A549 (cell line): ENCODE measurements at regions not wholly inside any gene's neighbourhood (a gene's known extent, or its start where the extent isn't known, plus 50 kb on each side); places are given as distances from the start of the nearest gene placed in this dataset.

Experiments used
- ATAC-seq, 2 experiments: fragments of 200-7000 bp in 1 of 2; fragments of >200 bp in 1 of 2; cut with Nextera tagmentation in 1 of 2; cut with Tn5 transposase in 1 of 2; 3 replicates each; pipeline versions ENCODE4 v1.8.0 to v1.9.1; 2018 to 2020; ENCODE audit warnings: mild to moderate bottlenecking in 1 of 2, moderate library complexity in 1 of 2
- CTCF ChIA-PET: fragments of 300-600 bp; sonication (Branson Sonifier 250); formaldehyde crosslinking; extraction: SDS; loops from one replicate; lab custom pipeline; 2021; ENCODE audit warnings: antibody characterized with exemption, inconsistent platforms; lab: Yijun Ruan, JAX
- POLR2A ChIA-PET: fragments of 350-600 bp; formaldehyde crosslinking; extraction: SDS; loops from one replicate; lab custom pipeline; 2021; ENCODE audit warnings: antibody characterized with exemption, inconsistent platforms; lab: Yijun Ruan, JAX
- DNase-seq, 2 experiments: peaks; one replicate each; pipeline versions ENCODE4 v3.0.0 to v3.0.0-alpha.2; 2011 to 2016; ENCODE audit warnings: low read depth in 1 of 2, low spot score in 1 of 2
- FAIRE-seq: peaks from 2 replicates; lab custom pipeline; 2011; peaks lifted over from hg19 to GRCh38; lab: Jason Lieb, UNC
- H3K27ac ChIP-seq, 2 experiments: fragments of >200 bp; sonication (Bioruptor Twin); formaldehyde crosslinking; 3 replicates each; pipeline ENCODE4 v1.5.1; 2016 to 2017
- H3K4me1 ChIP-seq: fragments of >200 bp; sonication (Bioruptor Twin); formaldehyde crosslinking; 3 replicates; pipeline ENCODE4 v1.6.1; 2016
- H3K4me2 ChIP-seq: fragments of >200 bp; sonication (Bioruptor Twin); formaldehyde crosslinking; 3 replicates; pipeline ENCODE4 v1.6.1; 2016
- H3K4me3 ChIP-seq: fragments of >200 bp; sonication (Bioruptor Twin); formaldehyde crosslinking; 3 replicates; pipeline ENCODE4 v1.5.1; 2016
- H3K9me3 ChIP-seq: fragments of >200 bp; sonication (Bioruptor Twin); formaldehyde crosslinking; 3 replicates; pipeline ENCODE4 v1.6.1; 2016
- CEBPB ChIP-seq, 2 experiments: fragments of >200 bp in 1 of 2; sonication (Bioruptor Twin) in 1 of 2; formaldehyde crosslinking in 1 of 2; IDR thresholded peaks; 2 replicates each; pipeline ENCODE4 v1.6.1; 2012 to 2016
- CHD4 ChIP-seq: fragments of 200-600 bp; sonication (generic); IDR thresholded peaks from 2 replicates; pipeline ENCODE4 v1.6.1; 2016; ENCODE audit warnings: antibody characterized with exemption, mild to moderate bottlenecking, borderline replicate concordance
- CTCF ChIP-seq: fragments of >200 bp; sonication (Bioruptor Twin); formaldehyde crosslinking; IDR thresholded peaks from 3 replicates; pipeline ENCODE4 v1.5.1; 2016
- EHF ChIP-seq: fragments of 250-450 bp; sonication (Bioruptor Pico); IDR thresholded peaks from 2 replicates; pipeline ENCODE4 v1.5.0; 2020; ENCODE audit warnings: mild to moderate bottlenecking
- EHMT2 ChIP-seq: fragments of 200-600 bp; sonication (generic); IDR thresholded peaks from 2 replicates; pipeline ENCODE4 v1.6.1; 2016; ENCODE audit warnings: antibody characterized with exemption, low read depth, mild to moderate bottlenecking, moderate library complexity
- ELK1 ChIP-seq: fragments of 150-350 bp; IDR thresholded peaks from 2 replicates; pipeline ENCODE4 v1.6.1; 2014; ENCODE audit warnings: low read depth, mild to moderate bottlenecking, low read length
- ESRRA ChIP-seq: fragments of 150-350 bp; IDR thresholded peaks from 2 replicates; pipeline ENCODE4 v1.6.1; 2014; ENCODE audit warnings: mild to moderate bottlenecking, low read length, borderline replicate concordance
- FOSB ChIP-seq: fragments of 250-450 bp; sonication (Bioruptor Pico); IDR thresholded peaks from 2 replicates; pipeline ENCODE4 v1.5.0; 2020; ENCODE audit warnings: mild to moderate bottlenecking, moderate library complexity
- FOXS1 ChIP-seq: fragments of 250-450 bp; sonication (Bioruptor Pico); IDR thresholded peaks from 2 replicates; pipeline ENCODE4 v1.5.0; 2020; ENCODE audit warnings: mild to moderate bottlenecking, moderate library complexity
- HDAC2 ChIP-seq: fragments of 200-600 bp; sonication (generic); IDR thresholded peaks from 2 replicates; pipeline ENCODE4 v1.6.1; 2016
- JUN ChIP-seq, 2 experiments: fragments of >200 bp; sonication (Bioruptor Twin); formaldehyde crosslinking; IDR thresholded peaks; 2 replicates in 1 of 2; 3 replicates in 1 of 2; pipeline ENCODE4 v1.6.1; 2016 to 2017
- JUNB ChIP-seq: fragments of >200 bp; sonication (Bioruptor Twin); formaldehyde crosslinking; IDR thresholded peaks from 2 replicates; pipeline ENCODE4 v1.6.1; 2016
- MYC ChIP-seq: IDR thresholded peaks from 2 replicates; pipeline ENCODE4 v1.6.1; 2012; ENCODE audit warnings: mild to moderate bottlenecking, inconsistent platforms, low read length, improper control_type of control experiment, borderline replicate concordance
- NFE2L2 ChIP-seq: fragments of 150-350 bp; conservative IDR thresholded peaks from 2 replicates; pipeline ENCODE4 v1.6.1; 2014; ENCODE audit warnings: low read length
- NPAS2 ChIP-seq: fragments of 250-450 bp; sonication (Bioruptor Pico); IDR thresholded peaks from 2 replicates; pipeline ENCODE4 v1.8.0; 2022; ENCODE audit warnings: mild to moderate bottlenecking, moderate library complexity, borderline replicate concordance
- NR3C1 ChIP-seq: fragments of >200 bp; sonication (Bioruptor Twin); formaldehyde crosslinking; IDR thresholded peaks from 3 replicates; pipeline ENCODE4 v1.6.1; 2017
- SREBF2 ChIP-seq: fragments of 450-650 bp; IDR thresholded peaks from 2 replicates; pipeline ENCODE4 v1.6.1; 2014; ENCODE audit warnings: mild to moderate bottlenecking, moderate library complexity
- TP53 ChIP-seq: fragments of 250-450 bp; sonication (Bioruptor Pico); IDR thresholded peaks from 2 replicates; pipeline ENCODE4 v1.5.0; 2021; ENCODE audit warnings: mild to moderate bottlenecking, moderate library complexity
- USF2 ChIP-seq: fragments of 450-650 bp; IDR thresholded peaks from 2 replicates; pipeline ENCODE4 v1.6.1; 2014; ENCODE audit warnings: antibody characterized with exemption
- ZC3H11A ChIP-seq: fragments of 450-650 bp; IDR thresholded peaks from 2 replicates; pipeline ENCODE4 v1.6.1; 2014; ENCODE audit warnings: antibody characterized with exemption, mild to moderate bottlenecking
- WGBS: methylation state at CpG from one replicate; pipeline ENCODE4 v1.1.6; 2017; ENCODE audit errors: missing lambda C conversion rate; 5-methylcytosine and 5-hydroxymethylcytosine counted together
- TF ChIP-seq, protein P1 (sequence below): IDR thresholded peaks from 2 replicates; pipeline ENCODE4 v1.6.1; 2012
- TF ChIP-seq, protein P2 (sequence below): fragments of 250-450 bp; sonication (Bioruptor Pico); IDR thresholded peaks from 2 replicates; pipeline ENCODE4 v1.5.0; 2021; ENCODE audit warnings: mild to moderate bottlenecking, moderate library complexity, borderline replicate concordance
- TF ChIP-seq, protein P3 (sequence below): fragments of 250-450 bp; sonication (Bioruptor Pico); IDR thresholded peaks from 2 replicates; pipeline ENCODE4 v1.5.0; 2020; ENCODE audit warnings: low read depth, mild to moderate bottlenecking, moderate library complexity

GRCh38 chr12:67450441-67450840, 181.3 kb downstream of the CAND1 start (continued):
- TF ChIP-seq CTCF, result no peak
- TF ChIP-seq, protein P1, sequence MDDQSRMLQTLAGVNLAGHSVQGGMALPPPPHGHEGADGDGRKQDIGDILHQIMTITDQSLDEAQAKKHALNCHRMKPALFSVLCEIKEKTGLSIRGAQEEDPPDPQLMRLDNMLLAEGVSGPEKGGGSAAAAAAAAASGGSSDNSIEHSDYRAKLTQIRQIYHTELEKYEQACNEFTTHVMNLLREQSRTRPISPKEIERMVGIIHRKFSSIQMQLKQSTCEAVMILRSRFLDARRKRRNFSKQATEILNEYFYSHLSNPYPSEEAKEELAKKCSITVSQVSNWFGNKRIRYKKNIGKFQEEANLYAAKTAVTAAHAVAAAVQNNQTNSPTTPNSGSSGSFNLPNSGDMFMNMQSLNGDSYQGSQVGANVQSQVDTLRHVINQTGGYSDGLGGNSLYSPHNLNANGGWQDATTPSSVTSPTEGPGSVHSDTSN, result no peak
- TF ChIP-seq USF2, result no peak
- no peak for TF ChIP-seq EHF (CRISPR knock-in tag)
- no peak for TF ChIP-seq TP53 (CRISPR knock-in tag)
- no peak for TF ChIP-seq SREBF2
- TF ChIP-seq JUN (IDR thresholded peaks at IDR 0.05), result no peak
- TF ChIP-seq NR3C1, result no peak
- TF ChIP-seq FOSB (CRISPR knock-in tag), result no peak
- TF ChIP-seq, all 56 proteins: peak for 0

DNA sequence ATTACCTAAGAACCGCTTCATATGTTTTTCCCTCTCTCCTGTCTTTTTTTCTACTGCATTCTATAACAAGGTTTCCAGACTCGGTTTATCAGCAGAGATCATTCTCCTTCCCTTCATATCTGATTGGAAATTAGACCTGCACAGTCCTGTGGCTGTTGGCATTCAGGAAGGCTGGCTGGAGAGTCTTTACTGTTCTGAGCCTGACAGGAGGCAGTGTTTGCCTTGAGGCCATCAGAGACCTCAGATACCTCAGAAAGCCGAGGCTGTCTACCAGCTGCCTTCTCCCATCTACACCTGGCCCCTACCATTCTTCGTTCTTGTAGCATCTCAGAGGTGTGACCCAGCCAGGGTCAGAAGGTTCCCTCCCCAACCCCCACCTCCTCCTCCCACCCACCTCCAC, 182.0 kb downstream of the CAND1 start:
- CTCF ChIA-PET, result interaction anchor here (2.2 to 2.6 kb wide), 2 partner anchors 11 to 492 kb away, joined by 7 to 10 read pairs; no protein-coding TSS in a partner anchor
- 37% methylated on average over 4 of the region's 4 CpGs for WGBS
- no peak overlapping the region for H3K4me2 ChIP-seq
- H3K4me1 ChIP-seq, result no peaks in the 10 kb centered on the region
- no peak for DNase-seq
- no peak overlapping the region for H3K4me3 ChIP-seq
- no peak for ATAC-seq
- FAIRE-seq, result no peak
- H3K27ac ChIP-seq, result no peak overlapping the region
- POLR2A ChIA-PET, result no interaction called here
- no peak for TF ChIP-seq CHD4
- no peak for TF ChIP-seq USF2
- no peak for TF ChIP-seq ESRRA
- TF ChIP-seq ZC3H11A, result no peak
- TF ChIP-seq JUNB, result no peak
- TF ChIP-seq EHMT2, result no peak
- TF ChIP-seq MYC, result no peak
- TF ChIP-seq FOXS1, result no peak
- no peak for TF ChIP-seq ELK1
- TF ChIP-seq, protein P2, sequence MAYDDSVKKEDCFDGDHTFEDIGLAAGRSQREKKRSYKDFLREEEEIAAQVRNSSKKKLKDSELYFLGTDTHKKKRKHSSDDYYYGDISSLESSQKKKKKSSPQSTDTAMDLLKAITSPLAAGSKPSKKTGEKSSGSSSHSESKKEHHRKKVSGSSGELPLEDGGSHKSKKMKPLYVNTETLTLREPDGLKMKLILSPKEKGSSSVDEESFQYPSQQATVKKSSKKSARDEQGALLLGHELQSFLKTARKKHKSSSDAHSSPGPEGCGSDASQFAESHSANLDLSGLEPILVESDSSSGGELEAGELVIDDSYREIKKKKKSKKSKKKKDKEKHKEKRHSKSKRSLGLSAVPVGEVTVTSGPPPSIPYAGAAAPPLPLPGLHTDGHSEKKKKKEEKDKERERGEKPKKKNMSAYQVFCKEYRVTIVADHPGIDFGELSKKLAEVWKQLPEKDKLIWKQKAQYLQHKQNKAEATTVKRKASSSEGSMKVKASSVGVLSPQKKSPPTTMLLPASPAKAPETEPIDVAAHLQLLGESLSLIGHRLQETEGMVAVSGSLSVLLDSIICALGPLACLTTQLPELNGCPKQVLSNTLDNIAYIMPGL (CRISPR knock-in tag), result no peak
- TF ChIP-seq HDAC2, result no peak
- TF ChIP-seq CEBPB (IDR thresholded peaks at IDR 0.05), result no peak
- TF ChIP-seq FOSB (CRISPR knock-in tag), result no peak
- TF ChIP-seq NFE2L2, result no peak
- TF ChIP-seq, protein P3, sequence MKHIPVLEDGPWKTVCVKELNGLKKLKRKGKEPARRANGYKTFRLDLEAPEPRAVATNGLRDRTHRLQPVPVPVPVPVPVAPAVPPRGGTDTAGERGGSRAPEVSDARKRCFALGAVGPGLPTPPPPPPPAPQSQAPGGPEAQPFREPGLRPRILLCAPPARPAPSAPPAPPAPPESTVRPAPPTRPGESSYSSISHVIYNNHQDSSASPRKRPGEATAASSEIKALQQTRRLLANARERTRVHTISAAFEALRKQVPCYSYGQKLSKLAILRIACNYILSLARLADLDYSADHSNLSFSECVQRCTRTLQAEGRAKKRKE (CRISPR knock-in tag), result no peak
- TF ChIP-seq NPAS2 (CRISPR knock-in tag), result no peak
- TF ChIP-seq, protein P1, result no peak
- H3K9me3 ChIP-seq, result no peaks in the 10 kb centered on the region
